MM.1S (cell line): ENCODE measurements at regions not wholly inside any gene's neighbourhood (a gene's known extent, or its start where the extent isn't known, plus 50 kb on each side); places are given as distances from the start of the nearest gene placed in this dataset.

Experiments used
- DNase-seq: peaks from one replicate; pipeline ENCODE4 v3.0.0-alpha.2; 2015
- H2AFZ ChIP-seq: fragments of 300-600 bp; sonication (generic); 2 replicates; pipeline ENCODE4 v1.6.0; 2016; ENCODE audit warnings: antibody characterized with exemption, low read length
- H3F3A ChIP-seq: fragments of 300-600 bp; sonication (generic); 2 replicates; pipeline ENCODE4 v1.6.1; 2016; ENCODE audit warnings: mild to moderate bottlenecking, antibody characterized with exemption, low read length, moderate library complexity, mixed read lengths; ENCODE audit not compliant: insufficient read depth
- H3K27ac ChIP-seq: fragments of 300-600 bp; sonication (generic); 2 replicates; pipeline ENCODE4 v1.5.1; 2016; ENCODE audit warnings: mild to moderate bottlenecking, low read length
- H3K27me3 ChIP-seq: fragments of 300-600 bp; sonication (generic); replicated peaks from 2 replicates; pipeline ENCODE4 v1.6.0; 2016; ENCODE audit warnings: low read length; ENCODE audit not compliant: insufficient read depth
- H3K36me3 ChIP-seq: fragments of 300-600 bp; sonication (generic); replicated peaks from 2 replicates; pipeline ENCODE4 v1.6.1; 2016; ENCODE audit warnings: mild to moderate bottlenecking, low read length, mixed read lengths; ENCODE audit not compliant: insufficient read depth
- H3K4me1 ChIP-seq: fragments of 300-600 bp; sonication (generic); 2 replicates; pipeline ENCODE4 v1.6.1; 2016; ENCODE audit warnings: low read length, mixed read lengths
- H3K4me2 ChIP-seq: fragments of 300-600 bp; sonication (generic); 2 replicates; pipeline ENCODE4 v1.6.0; 2016; ENCODE audit warnings: low read depth, low read length
- H3K4me3 ChIP-seq: fragments of 300-600 bp; sonication (generic); 2 replicates; pipeline ENCODE4 v1.5.1; 2016; ENCODE audit warnings: low read length, mixed read lengths
- H3K79me2 ChIP-seq: fragments of 300-600 bp; sonication (generic); 2 replicates; pipeline ENCODE4 v1.6.1; 2016; ENCODE audit warnings: mixed run types, low read length, mixed read lengths
- H3K9ac ChIP-seq: fragments of 300-600 bp; sonication (generic); 2 replicates; pipeline ENCODE4 v1.6.1; 2016; ENCODE audit warnings: low read length, mixed read lengths
- H3K9me2 ChIP-seq: fragments of 300-600 bp; sonication (generic); replicated peaks from 2 replicates; pipeline ENCODE4 v1.6.1; 2016; ENCODE audit warnings: mild to moderate bottlenecking, low read length, mixed read lengths; ENCODE audit not compliant: insufficient read depth
- H3K9me3 ChIP-seq: fragments of 300-600 bp; sonication (generic); replicated peaks from 2 replicates; pipeline ENCODE4 v1.6.1; 2016; ENCODE audit warnings: mild to moderate bottlenecking, low read length, mixed read lengths; ENCODE audit not compliant: insufficient read depth
- H4K20me1 ChIP-seq: fragments of 300-600 bp; sonication (generic); 2 replicates; pipeline ENCODE4 v1.6.1; 2016; ENCODE audit warnings: mild to moderate bottlenecking, low read length, moderate library complexity, mixed read lengths; ENCODE audit not compliant: insufficient read depth
- CTCF ChIP-seq: fragments of 300-600 bp; sonication (generic); IDR thresholded peaks from 2 replicates; pipeline ENCODE4 v1.5.1; 2016; ENCODE audit warnings: antibody characterized with exemption, low read length, mixed read lengths
- EZH2 ChIP-seq: fragments of 300-600 bp; sonication (generic); optimal IDR thresholded peaks from 2 replicates; pipeline ENCODE3; 2017; ENCODE audit warnings: low read depth, mild to moderate bottlenecking, antibody characterized with exemption, low read length, mixed read lengths
- EZH2phosphoT487 ChIP-seq: fragments of 300-600 bp; sonication (generic); IDR thresholded peaks from 2 replicates; pipeline ENCODE4 v1.6.1; 2018; ENCODE audit warnings: antibody characterized with exemption, low read length

GRCh38 chr1:55538428-55538827 lies 323.3 kb upstream of the USP24 start:
- no peak overlapping the region for H3K4me3 ChIP-seq
- no peak overlapping the region for H3K9ac ChIP-seq
- H3K36me3 ChIP-seq: no peaks in the 10 kb centered on the region
- no peaks in the 10 kb centered on the region for H3K27me3 ChIP-seq
- no peaks in the 10 kb centered on the region for H4K20me1 ChIP-seq
- no peak overlapping the region for H3K27ac ChIP-seq
- H3K9me2 ChIP-seq: no peaks in the 10 kb centered on the region
- H3K9me3 ChIP-seq: no peaks in the 10 kb centered on the region
- H2AFZ ChIP-seq: no peak overlapping the region
- H3K79me2 ChIP-seq: no peaks in the 10 kb centered on the region
- DNase-seq: no peak
- H3K4me1 ChIP-seq: no peaks in the 10 kb centered on the region; the same call in 1 of the 2 replicates
- H3K4me2 ChIP-seq: no peak overlapping the region
- no peaks in the 10 kb centered on the region for H3F3A ChIP-seq
- TF ChIP-seq CTCF (no peak), EZH2phosphoT487 (no peak), EZH2 (no peak)

GRCh38 chr1:55536545-55536865 lies 321.3 kb upstream of the USP24 start:
- TF ChIP-seq EZH2phosphoT487: no peak
- TF ChIP-seq CTCF: no peak
- TF ChIP-seq EZH2: no peak

DNA sequence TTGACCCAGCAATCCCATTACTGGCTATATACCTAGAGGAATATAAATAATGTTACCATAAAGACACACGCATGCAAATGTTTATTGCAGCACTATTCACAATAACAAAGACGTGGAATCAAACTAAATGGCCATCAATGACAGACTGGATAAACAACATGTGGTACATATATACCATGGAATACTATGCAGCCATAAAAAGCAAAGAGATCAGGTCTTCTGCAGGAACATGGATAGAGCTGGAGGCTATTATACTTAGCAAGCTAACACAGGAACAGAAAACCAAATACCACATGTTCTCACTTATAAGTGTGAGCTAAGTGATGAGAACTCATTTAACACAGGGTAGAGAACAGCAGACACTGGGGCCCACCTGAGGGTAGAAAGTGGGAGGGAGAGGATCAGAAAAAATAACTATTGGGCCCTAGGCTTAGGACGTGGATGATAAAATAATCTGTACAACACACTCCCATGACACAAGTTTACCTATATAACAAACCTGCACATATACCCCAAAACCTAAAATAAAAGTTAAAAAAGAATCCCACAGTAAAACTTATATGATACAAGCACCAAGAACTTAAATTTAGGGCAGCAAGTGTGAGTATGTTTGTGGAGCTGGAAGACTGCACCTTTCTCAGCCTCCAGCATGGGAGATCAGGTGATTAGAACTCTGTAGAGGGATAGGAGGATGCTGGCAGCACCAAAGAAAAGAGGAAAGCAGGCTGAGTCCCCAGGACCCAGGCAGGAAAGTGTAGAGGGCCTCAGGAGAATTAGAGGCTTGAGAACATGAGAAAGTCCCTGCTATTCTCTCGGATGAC lies 320.8 kb upstream of the USP24 start:
- Histone ChIP-seq H3K9ac (peak overlapping the region; percentile 45; the same call in 1 of the 2 replicates), H3K9me2 (no peaks in the 10 kb centered on the region), H3K27me3 (no peaks in the 10 kb centered on the region), H3K4me2 (peak overlapping the region; percentile 72), H3K9me3 (no peaks in the 10 kb centered on the region), H3K36me3 (no peaks in the 10 kb centered on the region), H3K4me3 (peak overlapping the region; percentile 40), H3K4me1 (no peaks in the 10 kb centered on the region; the same call in 1 of the 2 replicates), H3F3A (no peaks in the 10 kb centered on the region), H3K79me2 (no peaks in the 10 kb centered on the region), H3K27ac (peak overlapping the region; percentile 58; the same call in 1 of the 2 replicates), H4K20me1 (no peaks in the 10 kb centered on the region), H2AFZ (peak overlapping the region; percentile 57)
- no peak for TF ChIP-seq EZH2phosphoT487
- no peak for TF ChIP-seq CTCF
- no peak for TF ChIP-seq EZH2
- DNase-seq: no peak

More at GRCh38 chr1:55536545-55536865, 321.3 kb upstream of the USP24 start:
- H3F3A ChIP-seq: no peaks in the 10 kb centered on the region
- peak overlapping the region; percentile 58; the same call in 1 of the 2 replicates for H3K27ac ChIP-seq
- H3K36me3 ChIP-seq: no peaks in the 10 kb centered on the region
- no peaks in the 10 kb centered on the region for H3K9me2 ChIP-seq
- no peaks in the 10 kb centered on the region for H4K20me1 ChIP-seq
- no peaks in the 10 kb centered on the region for H3K27me3 ChIP-seq
- peak; percentile 82 for DNase-seq
- H3K9ac ChIP-seq: peak overlapping the region; percentile 45; the same call in 1 of the 2 replicates
- no peaks in the 10 kb centered on the region; the same call in 1 of the 2 replicates for H3K4me1 ChIP-seq
- no peaks in the 10 kb centered on the region for H3K9me3 ChIP-seq
- peak overlapping the region; percentile 57 for H2AFZ ChIP-seq
- H3K79me2 ChIP-seq: no peaks in the 10 kb centered on the region
- peak overlapping the region; percentile 40 for H3K4me3 ChIP-seq
- peak overlapping the region; percentile 72 for H3K4me2 ChIP-seq
